NOMO-1 treated with DMSO at 0.1 percent for 48 hours (cell line): ENCODE measurements at regions not wholly inside any gene's neighbourhood (a gene's known extent, or its start where the extent isn't known, plus 50 kb on each side); places are given as distances from the start of the nearest gene placed in this dataset.
A peak's percentile ranks its signal among the peaks of the same experiment; 100 is the strongest.

ENCODE experiments used
- DNase-seq: peaks from one replicate; lab custom pipeline; 2025; ENCODE audit not compliant: unreplicated experiment; lab: John Stamatoyannopoulos, UW

GRCh38 chr13:44237881-44238421 is 135.7 kb upstream of the SERP2 start:
- DNase-seq = no peak

DNA sequence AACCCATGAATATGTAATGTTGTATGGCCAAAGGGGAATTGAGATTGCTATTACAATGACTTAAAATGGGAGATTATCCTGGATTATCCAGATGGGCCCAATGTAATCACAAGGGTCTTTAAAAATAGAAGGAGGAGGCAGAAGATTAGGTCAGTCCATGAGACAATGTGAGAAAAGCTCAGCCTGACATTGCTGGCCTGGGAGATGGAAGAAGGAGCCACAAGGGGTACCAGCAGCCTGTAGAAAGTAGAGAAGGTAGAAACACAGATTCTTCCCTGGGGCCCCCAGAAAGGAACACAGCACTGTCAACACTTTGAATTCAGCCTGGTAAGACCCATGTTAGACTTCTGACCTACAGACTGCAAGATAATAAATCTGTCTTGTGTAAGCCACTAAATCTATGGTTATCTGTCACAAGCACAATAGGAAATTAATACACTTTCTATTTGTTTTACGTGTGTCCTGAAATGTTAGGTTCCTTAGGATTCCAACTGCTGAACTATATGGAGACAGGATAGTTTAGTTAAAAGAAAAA is 132.9 kb upstream of the SERP2 start:
- no peak for DNase-seq

DNA sequence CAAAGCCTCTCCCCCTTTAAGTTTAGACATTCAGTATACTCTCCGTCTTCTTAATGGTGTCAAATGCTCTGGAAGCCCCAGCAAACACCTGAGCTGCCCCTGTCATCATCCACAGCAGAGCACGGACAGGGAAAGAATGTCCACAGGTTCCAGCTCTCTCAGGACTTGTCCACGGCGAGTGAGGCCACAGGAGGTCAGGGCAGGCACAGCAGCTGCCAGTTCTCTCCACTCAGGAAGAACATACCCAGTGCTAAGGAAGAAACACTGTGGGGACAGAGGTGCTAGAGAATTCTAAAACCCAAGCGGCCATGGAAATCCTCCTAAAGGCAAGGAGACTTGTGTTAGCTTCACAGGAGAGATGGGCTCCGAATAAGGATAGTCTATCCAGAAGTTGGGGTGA is 132.0 kb upstream of the SERP2 start:
- no peak for DNase-seq

DNA sequence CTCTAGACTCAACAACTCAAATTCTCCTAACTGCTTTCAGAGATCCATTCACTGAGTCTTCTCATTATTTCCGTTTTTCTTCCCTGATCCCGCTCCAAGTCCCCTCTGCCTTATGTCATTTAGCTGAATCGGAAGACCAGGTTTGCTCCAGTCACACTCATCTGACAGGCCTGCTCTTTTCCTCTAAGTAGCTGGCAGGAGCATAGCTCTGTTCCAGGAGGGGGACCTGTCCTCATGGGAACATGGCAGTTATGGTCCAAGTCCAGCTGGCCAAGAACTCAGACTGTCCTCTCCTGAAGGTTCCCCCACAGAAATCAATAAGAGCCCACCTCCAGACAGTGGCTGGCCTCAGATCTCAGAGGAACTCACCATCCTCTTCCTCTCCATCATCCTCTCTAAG is 130.9 kb upstream of the SERP2 start:
- no peak for DNase-seq

GRCh38 chr13:44243198-44243857 is 130.3 kb upstream of the SERP2 start:
- DNase-seq = peak; percentile 83

DNA sequence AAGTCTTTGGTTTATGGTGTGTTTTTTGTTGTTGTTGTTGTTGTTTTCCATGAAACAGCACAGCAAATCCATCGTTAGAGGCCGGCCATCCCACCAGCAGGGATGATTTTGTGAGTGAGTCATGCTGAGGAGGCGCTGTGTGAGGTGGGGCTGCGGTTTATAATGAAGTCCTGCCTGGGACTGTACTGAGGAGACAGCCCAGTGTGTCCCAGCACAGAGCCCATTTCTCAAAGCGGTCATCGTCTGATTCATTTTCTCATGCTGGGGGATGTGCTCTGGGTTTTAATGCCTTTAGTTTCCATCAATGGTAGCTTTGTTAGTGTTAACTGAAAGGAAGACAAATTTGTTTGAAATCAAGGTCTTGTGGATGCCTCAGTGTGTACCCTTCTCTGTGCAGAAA is 129.3 kb upstream of the SERP2 start:
- DNase-seq = no peak

DNA sequence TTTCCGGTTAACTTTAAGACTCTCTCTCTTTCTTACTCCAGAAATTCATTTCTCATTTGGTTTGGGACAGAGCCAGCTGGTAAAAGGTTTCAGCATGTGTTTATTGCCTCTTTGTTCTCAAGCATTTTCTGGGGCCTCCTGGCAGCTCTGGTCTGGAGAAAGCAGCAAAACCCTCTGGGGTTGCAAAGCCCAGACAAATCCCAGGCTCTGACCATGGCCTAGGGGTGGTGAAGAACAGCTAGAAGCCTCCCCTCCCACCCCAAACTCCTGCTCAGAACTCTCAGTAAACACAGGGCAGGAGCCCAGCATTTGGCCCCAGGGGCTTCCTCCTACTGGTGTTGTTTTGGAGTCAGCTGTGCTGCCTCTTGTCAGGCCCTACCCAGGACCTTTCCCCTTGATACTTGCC is 124.2 kb upstream of the SERP2 start:
- DNase-seq = no peak

- DNase-seq = no peak
Measured at GRCh38 chr13:44252938-44253337, 120.7 kb upstream of the SERP2 start.

DNA sequence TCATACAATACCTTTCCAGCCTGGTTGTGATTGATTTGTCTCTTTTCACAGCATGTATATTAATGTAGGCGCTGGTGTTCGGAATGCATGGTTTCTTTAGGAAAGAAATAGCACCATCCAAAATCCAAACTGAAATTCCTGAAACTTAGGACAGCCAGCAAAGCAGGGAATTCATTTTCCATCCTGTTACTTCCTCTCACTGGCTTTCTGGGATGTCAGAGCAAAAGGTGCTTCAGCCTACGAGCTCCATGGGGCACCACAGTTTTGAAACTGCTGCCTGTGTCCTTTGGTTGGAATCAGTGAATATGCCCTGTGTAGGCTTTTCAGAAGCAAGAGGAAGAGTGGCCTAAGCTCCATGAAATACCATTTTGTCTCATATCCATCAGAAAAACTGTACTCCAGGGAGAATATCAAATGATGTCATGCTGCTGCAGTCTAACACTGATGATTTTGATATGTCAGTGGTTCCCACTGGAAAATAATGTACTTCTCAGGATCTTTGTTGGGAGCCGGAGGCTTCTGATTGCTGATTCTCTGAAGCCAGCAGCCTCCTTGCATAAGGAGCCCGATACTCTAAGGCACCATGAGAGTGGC is 117.8 kb upstream of the SERP2 start:
- DNase-seq = no peak

DNA sequence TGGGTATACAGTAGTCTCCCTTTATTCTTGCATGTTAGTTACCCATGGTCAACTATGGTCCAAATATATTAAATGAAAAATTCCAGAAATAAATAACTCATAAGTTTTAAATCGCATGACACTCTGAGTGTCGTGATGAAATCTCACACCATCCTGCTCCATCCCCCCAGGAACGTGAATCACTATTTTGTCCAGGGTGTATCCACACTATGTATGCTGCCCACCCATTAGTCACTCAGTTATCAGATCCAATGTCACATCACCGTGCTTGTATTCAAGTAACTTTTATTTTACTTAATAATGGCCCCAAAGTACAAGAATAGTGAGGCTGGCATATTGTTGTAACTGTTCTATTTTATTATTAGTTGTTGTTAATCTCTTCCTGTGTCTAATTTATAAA is 115.8 kb upstream of the SERP2 start:
- DNase-seq = no peak

DNA sequence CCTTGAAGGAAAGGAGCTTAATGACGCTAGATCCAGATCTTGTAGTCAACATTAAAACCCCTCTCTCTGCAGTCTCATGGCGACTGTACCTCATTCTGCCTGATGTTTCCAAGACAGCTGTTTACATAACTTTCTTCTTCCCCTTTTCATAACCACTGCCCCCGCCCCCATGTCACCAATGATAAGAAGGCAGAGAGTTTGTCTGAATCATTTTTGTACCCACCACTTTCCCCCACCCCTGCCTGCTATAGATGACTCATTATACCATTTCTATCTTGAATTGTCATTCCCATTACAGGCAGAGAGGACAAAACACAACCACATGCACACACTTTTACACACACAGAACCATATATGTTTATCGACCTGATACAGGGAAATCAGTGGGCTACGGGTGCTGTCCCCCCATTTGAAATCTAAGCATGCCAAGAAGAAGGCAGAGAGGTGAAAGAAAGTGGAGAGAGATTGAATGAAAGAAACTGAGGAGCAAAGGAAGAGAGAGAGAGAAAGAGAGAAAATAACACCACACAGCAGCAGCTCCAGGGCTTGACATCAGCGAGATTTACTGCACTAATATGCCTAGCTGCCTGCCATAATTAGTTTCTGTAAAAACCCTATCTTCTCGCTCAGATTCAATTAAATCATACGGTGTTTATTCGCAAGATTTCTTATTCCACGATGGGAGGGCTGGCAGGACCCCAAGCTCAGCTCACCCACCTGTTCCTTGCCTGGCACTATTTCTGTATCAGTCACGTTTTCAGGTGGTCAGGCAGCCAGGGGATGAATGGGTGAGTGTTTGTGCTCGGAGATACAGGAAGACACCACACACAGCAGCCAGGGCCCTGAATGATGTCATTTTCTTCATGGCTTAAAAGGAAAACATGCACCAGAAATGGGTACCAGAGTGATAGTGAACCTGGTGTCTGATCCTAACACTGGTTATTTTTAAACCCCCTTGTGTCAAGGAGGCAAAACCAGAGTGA is 114.3 kb upstream of the SERP2 start:
- DNase-seq = peak; percentile 95

DNA sequence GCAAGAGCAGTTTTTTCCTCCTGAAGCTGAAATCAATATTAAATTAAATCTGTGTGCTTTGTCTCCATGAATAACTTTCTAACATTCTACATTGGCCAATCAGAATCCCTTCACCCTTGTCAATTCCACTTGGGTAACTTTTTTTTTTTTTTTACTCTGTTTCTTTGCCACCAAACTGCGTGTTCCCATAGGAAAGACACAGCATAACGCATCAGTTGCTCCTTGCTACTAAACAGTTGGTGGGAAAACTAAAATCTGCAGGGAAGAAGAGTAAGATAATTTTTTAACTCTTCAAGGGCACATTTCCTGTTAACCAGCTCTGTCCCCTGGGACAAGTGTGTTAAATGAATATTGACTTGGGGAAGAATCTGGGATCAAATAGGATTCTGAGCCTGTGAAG is 113.3 kb upstream of the SERP2 start:
- no peak for DNase-seq

DNA sequence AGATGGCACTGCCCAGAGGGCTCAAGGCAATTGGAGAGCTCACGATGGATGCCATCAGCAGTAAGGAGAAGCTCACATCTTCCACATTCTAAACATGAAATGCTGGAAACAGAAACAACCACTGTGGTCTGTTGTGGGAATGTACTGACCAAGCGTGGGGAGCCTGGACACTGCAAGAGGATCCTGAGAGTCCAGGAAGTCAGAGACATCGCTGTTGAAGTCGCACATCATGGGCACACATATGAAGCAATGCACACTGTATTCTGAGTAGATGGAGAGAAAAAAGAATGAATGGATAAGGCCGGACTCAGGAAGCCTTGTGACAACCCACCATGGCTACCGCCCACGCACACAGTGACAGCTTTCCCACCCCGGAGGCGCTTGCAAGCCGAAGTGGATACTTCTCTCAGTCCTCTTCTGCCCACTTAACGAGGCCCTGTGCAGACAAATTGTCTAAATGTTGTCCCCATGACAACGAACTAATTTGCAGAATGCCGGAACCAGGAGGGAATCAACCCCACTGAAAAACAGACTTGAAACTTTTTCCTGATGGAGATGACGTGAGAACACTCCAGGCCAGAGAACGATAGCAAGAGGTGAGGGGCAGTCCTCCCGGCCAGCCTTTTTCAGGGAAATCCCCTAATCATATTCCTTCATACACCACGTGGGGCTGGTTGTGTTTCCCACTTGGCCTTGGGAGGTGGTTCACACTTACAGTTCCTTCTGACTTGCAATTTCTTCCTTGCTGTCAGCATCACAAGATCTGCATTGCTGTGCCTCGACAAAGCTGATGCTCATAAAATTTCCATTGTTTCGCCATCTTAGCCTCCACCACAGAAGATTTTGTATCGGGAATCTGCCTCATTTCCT is 109.6 kb upstream of the SERP2 start:
- no peak for DNase-seq

GRCh38 chr13:44266305-44266704 is 107.3 kb upstream of the SERP2 start:
- no peak for DNase-seq

DNA sequence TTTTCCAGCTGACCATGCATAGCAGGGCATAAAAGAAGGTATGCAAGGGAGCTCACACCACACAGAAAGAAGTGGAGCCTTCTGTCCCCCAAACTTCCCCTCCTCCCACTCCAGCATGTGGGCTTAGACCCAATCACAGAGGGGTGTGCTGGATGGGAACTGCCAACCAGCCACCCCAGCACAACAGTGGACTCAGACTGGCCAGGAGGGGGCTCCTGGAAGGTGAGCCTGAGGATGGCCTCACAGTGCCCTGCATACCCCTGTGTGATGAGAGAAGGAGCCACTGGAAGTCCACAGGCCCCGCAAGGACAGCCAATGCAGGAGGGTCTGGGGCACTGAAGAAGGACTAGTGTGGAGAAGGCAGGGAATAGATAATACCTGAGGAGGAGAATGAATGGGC is 106.9 kb upstream of the SERP2 start:
- no peak for DNase-seq

- no peak for DNase-seq
Measured at GRCh38 chr13:44267203-44267602, 106.4 kb upstream of the SERP2 start.

DNA sequence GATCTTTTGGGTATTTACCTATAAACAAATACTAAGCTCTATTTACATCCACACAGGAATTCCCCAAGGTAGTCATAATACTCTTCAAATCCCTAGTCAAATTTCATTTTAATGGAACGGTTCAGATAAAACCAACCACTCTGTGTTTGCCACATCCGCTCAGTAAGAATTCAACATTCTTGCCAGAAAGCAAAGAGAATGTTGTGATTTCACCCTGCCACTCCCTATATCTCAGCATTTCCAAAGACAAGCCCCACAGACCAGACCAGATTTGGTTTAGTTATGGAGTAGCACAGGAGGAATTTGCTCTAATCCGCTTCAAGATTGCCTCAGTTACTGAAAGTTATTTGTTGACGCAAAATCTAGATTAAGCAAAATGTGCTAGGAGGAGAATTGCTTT is 105.6 kb upstream of the SERP2 start:
- no peak for DNase-seq

DNA sequence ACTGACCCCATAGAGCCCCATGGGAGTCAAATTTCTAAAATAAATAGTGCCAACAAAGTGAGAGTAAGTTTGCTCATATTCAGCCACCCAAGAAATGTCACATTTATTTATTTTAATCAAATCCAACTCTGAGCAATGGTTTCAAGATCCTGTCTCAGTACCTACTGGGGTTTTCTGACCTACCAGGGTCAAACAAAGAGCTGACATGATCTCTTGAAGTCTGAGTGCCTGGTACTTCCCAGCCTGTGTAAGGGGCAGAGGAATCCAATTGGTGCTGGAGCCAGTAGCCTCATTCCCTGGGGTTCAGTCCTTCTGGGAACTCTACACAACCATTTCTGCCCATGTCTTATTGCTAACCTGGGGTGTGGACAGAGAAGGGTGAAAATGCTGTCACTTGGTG is 104.6 kb upstream of the SERP2 start:
- DNase-seq = no peak

DNA sequence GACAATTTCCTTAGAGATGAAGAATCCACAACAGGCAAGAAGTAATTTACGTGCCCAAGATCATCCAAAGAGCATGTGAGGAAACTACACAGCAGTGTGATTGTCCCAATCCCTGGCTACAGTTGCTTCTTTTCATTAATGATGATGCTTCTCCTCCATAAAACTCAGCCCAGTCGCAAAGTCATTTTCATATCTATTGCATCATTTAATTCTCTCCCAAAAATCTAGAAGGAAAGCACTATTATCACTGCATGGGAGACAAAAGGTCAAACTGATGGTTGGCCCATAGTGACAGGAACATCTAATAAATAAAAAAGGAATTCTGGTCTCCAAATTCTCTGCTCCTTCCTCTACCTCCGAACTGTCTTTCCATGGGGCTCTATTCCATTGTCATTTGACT is 103.5 kb upstream of the SERP2 start:
- DNase-seq = no peak

DNA sequence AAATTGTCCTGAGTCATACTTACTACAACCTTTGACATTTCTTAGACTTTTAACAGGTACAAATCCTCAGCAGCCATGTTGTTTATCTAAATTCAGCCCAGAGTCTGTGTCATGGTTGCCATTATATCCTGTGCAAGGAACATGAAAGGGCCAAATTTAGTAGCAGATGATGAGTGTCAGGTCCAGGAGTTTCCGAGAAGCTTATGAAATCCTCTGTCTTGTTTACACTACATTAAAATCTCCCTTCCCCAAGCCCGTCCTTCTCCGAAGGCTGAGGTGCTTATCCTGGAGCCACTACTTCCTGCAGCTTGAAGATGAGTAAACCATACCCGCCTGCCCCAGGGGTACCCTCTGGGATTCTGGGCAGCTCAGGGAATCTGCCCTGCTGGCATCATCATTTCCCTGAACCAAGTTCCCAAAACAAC is 102.6 kb upstream of the SERP2 start:
- no peak for DNase-seq

DNA sequence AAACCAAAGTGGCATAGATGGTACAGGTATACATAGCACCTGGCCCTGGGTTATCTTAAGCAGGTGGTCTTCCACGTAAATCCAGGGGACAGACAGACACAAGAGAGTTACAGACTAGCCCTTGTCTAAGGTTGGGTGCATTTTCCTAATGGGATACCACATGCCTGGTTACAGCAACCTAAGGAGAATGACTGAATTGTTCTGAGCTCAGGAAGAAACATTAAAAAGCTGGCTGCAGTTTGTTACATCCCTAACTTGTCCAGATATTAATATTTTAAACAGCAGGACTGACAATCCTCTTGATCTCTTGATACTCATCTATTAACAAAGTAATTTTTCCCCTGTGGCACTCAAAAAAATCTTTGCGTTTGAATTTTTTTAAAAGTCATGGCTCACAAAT is 102.2 kb upstream of the SERP2 start:
- DNase-seq = no peak
